Lower leg skin (tissue), 3 donors: ENCODE measurements at regions not wholly inside any gene's neighbourhood (a gene's known extent, or its start where the extent isn't known, plus 50 kb on each side); places are given as distances from the start of the nearest gene placed in this dataset.

ENCODE experiments used
- CTCF ChIP-seq, 3 donors: fragments of 450-650 bp; IDR thresholded peaks; one replicate each; pipeline ENCODE4 v1.5.1; 2016; ENCODE audit warnings: antibody characterized with exemption in 3 of 3, mild to moderate bottlenecking in 3 of 3, moderate library complexity in 2 of 3
- POLR2A ChIP-seq, 2 donors: fragments of 450-650 bp; IDR thresholded peaks; one replicate each; pipeline ENCODE4 v1.6.1; 2016 to 2017; ENCODE audit warnings: antibody characterized with exemption in 2 of 2, mild to moderate bottlenecking in 1 of 2, moderate library complexity in 1 of 2

- TF ChIP-seq CTCF (IDR thresholded peaks at IDR 0.05) (no peak), POLR2A (IDR thresholded peaks at IDR 0.05) (no peak)
Observed at GRCh38 chr18:38491195-38491594, 925.6 kb upstream of the CELF4 start.
